IPS-20b (cell line): ENCODE measurements at regions not wholly inside any gene's neighbourhood (a gene's known extent, or its start where the extent isn't known, plus 50 kb on each side); places are given as distances from the start of the nearest gene placed in this dataset.

ENCODE experiments used
- H3K27ac ChIP-seq: one replicate; pipeline ENCODE4 v1.5.1; 2013; ENCODE audit warnings: low read length
- H3K27me3 ChIP-seq: 2 replicates; pipeline ENCODE4 v1.6.1; 2013; ENCODE audit warnings: mild to moderate bottlenecking, low read length, inconsistent platforms; ENCODE audit not compliant: insufficient read depth
- H3K36me3 ChIP-seq: 2 replicates; pipeline ENCODE4 v1.6.1; 2013; ENCODE audit warnings: low read depth, mild to moderate bottlenecking, inconsistent platforms, low read length, moderate library complexity; ENCODE audit not compliant: insufficient read depth
- H3K4me1 ChIP-seq: 2 replicates; pipeline ENCODE4 v1.6.1; 2013; ENCODE audit warnings: mild to moderate bottlenecking, control low read depth, inconsistent platforms, low read length, moderate library complexity; ENCODE audit not compliant: insufficient read depth
- H3K4me3 ChIP-seq: 2 replicates; pipeline ENCODE4 v1.5.1; 2013; ENCODE audit warnings: mild to moderate bottlenecking, low read length, inconsistent platforms
- H3K9ac ChIP-seq: 2 replicates; pipeline ENCODE4 v1.6.1; 2013; ENCODE audit warnings: low read depth, mild to moderate bottlenecking, inconsistent platforms, low read length, moderate library complexity
- H3K9me3 ChIP-seq: 2 replicates; pipeline ENCODE4 v1.6.1; 2013; ENCODE audit warnings: mild to moderate bottlenecking, low read depth, low read length, inconsistent platforms; ENCODE audit not compliant: insufficient read depth

DNA sequence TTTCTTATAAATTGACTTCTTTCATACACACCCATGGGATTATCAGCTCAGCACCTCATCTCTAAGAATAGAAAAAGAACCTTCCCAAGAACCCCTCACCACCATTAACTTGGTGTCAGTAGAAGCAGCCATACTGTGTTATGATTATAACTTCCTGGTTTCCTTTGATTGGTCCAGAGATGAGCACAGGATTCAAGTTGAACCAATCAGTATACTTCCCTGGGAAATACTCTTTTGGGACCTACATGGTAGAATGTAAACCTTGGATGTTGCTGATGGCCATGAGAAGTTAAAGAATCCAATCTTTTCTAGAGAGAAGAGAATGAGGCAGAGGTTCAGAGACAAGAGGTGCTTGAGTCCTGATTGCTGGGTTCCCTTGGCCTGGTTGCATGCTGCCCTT is 190.8 kb downstream of the BMP7 start:
- Histone ChIP-seq H3K4me1 (peaks cover 4% of the 10 kb centered on the region; the same call in 1 of the 2 replicates), H3K9ac (no peak overlapping the region), H3K36me3 (no peaks in the 10 kb centered on the region), H3K27ac (no peak overlapping the region), H3K9me3 (peaks cover 5% of the 10 kb centered on the region; the same call in 1 of the 2 replicates), H3K4me3 (no peak overlapping the region), H3K27me3 (peaks cover 24% of the 10 kb centered on the region)

DNA sequence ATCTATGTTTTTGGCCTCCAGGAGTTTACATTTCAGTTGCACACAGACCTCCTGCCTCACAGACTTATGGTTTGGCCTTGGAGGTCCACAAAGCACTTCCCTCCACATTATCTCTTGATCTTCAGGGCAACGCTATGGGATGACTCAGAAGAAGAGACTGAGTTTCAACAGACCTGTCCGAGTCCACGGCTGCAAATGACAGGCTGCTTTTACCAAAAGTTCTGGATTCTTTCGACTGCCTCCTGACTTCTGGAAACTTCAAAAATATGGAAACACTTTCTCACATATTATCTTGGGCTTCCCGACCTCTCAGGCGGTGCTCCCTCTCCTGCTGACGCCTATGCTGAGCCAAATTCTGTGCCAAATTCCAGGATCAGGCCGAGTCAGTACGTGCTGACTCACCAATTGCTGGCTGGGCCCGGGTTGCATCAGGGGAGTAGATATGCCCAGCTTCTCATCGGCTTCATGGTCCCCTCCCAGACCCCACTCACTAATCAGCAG is 190.2 kb downstream of the BMP7 start:
- no peak overlapping the region for H3K9ac ChIP-seq
- H3K27ac ChIP-seq = no peak overlapping the region
- no peak overlapping the region for H3K4me3 ChIP-seq
- H3K4me1 ChIP-seq = peaks cover 4% of the 10 kb centered on the region; the same call in 1 of the 2 replicates
- no peaks in the 10 kb centered on the region for H3K36me3 ChIP-seq
- H3K9me3 ChIP-seq = peaks cover 5% of the 10 kb centered on the region; the same call in 1 of the 2 replicates
- peaks cover 18% of the 10 kb centered on the region; the same call in 1 of the 2 replicates for H3K27me3 ChIP-seq

DNA sequence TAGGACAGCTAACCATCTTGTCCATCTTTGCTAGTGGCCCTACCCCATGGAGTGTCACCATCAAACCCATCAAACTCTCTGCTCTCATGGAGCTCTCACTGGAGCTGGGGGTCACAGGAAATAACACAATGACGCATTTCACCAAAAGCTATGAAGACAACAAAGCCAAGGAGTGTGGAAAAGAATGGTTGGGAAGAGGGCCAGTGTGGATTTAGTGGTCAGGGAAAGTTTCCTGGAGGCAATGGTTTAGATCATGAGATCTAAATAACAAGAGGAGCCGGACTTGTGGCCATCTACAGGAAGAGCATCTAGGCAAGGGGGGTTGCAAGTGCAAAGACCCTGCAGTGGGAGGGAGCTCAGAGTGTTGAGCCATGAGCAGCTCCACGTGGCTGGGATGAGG is 189.5 kb downstream of the BMP7 start:
- no peaks in the 10 kb centered on the region; the same call in 1 of the 2 replicates for H3K4me1 ChIP-seq

DNA sequence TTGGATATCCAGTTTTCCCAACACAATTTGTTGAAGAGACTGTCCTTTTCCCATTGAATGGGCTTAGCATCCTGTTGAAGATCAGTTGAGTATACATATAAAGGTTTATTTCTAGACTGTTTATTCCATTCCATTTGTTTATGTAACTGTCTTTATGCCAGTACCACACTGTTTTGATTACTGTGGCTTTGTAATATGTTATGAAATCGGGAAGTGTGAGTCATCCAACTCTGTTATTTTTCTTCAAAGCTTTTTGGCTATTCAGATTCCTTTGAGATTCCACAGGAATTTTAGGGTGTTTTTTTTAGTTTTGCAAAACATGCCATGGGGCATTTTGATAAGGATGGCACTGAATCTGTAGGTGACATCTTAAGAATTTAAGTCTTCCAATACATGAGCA is 188.3 kb downstream of the BMP7 start:
- no peak overlapping the region for H3K4me3 ChIP-seq
- peaks cover 5% of the 10 kb centered on the region; the same call in 1 of the 2 replicates for H3K9me3 ChIP-seq
- H3K27ac ChIP-seq = no peak overlapping the region
- no peaks in the 10 kb centered on the region; the same call in 1 of the 2 replicates for H3K27me3 ChIP-seq
- H3K9ac ChIP-seq = no peak overlapping the region
- H3K36me3 ChIP-seq = no peaks in the 10 kb centered on the region
- H3K4me1 ChIP-seq = no peaks in the 10 kb centered on the region

More for the DNA sequence above, 189.5 kb downstream of the BMP7 start:
- no peak overlapping the region for H3K4me3 ChIP-seq
- no peak overlapping the region for H3K27ac ChIP-seq
- peaks cover 11% of the 10 kb centered on the region; the same call in 1 of the 2 replicates for H3K27me3 ChIP-seq
- no peaks in the 10 kb centered on the region for H3K36me3 ChIP-seq
- no peak overlapping the region for H3K9ac ChIP-seq
- H3K9me3 ChIP-seq = peaks cover 5% of the 10 kb centered on the region; the same call in 1 of the 2 replicates

DNA sequence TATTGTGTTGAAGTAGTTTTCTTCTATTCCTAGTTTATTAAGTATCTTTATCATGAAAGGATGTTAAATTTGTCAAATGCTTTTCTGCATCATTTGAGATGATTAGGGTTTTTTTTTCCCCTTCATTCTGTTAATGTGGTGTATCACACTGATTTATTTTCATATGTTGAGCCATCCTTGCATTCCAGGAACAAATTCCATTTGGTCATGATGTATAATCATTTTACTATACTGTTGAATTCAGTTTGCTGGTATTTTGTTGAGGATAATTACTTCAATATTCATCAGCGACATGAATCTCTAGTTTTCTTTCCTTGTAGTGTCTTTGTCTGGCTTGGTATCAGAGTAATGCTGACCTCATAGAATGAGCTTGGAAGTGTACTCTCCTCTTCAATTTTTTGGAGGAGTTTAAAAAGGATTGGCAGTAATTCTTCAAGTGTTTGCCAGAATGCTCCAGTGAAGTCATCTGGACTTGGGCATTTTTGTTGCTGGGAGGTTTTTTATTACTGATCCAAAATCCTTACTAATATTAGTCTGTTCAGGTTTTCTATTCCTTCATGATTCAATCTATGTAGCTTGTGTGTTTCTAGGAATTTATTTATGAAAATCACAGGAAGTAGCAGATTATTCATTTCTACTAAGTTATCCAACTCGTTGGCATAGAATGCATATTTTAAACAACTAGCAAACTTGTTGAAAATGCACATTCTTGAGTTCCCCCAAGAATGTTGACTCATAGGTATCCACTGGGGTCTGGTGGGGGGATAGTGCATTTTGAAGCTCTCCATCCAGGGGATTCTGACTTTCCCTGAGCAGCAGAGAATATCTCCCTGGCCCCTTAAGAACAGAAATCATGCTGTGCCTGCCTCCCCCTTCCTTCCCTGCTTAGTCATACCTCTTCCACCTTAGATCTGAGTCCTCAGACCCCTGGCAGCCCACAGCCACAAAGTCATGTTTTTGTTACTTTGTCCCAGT is 187.1 kb downstream of the BMP7 start:
- H3K9me3 ChIP-seq = peaks cover 5% of the 10 kb centered on the region; the same call in 1 of the 2 replicates
- no peaks in the 10 kb centered on the region for H3K27me3 ChIP-seq
- H3K4me1 ChIP-seq = no peaks in the 10 kb centered on the region
- no peaks in the 10 kb centered on the region for H3K36me3 ChIP-seq
- H3K27ac ChIP-seq = no peak overlapping the region
- no peak overlapping the region for H3K9ac ChIP-seq
- H3K4me3 ChIP-seq = no peak overlapping the region

DNA sequence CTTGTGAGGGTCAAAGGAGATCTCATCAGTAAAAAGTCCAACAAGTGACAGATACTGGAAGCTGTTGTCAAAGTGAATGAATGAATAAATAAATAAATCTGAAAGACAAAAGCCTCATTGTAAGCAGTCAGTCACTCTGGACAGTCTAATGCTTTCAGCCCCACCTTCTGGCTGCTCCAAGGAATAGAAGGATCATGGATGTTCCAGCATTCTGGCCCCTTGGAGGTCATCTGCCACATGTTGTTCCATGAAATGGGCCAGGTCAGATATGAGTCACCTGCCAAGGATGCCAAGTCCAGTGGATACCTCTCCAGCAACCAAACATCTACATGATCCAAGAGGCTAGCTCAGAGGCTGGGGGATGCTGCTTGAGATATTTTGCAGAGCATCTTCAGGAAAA is 185.6 kb downstream of the BMP7 start:
- H3K27me3 ChIP-seq = no peaks in the 10 kb centered on the region
- no peak overlapping the region for H3K27ac ChIP-seq
- H3K4me1 ChIP-seq = no peaks in the 10 kb centered on the region
- no peak overlapping the region for H3K4me3 ChIP-seq
- H3K36me3 ChIP-seq = no peaks in the 10 kb centered on the region
- peaks cover 5% of the 10 kb centered on the region; the same call in 1 of the 2 replicates for H3K9me3 ChIP-seq
- H3K9ac ChIP-seq = no peak overlapping the region

DNA sequence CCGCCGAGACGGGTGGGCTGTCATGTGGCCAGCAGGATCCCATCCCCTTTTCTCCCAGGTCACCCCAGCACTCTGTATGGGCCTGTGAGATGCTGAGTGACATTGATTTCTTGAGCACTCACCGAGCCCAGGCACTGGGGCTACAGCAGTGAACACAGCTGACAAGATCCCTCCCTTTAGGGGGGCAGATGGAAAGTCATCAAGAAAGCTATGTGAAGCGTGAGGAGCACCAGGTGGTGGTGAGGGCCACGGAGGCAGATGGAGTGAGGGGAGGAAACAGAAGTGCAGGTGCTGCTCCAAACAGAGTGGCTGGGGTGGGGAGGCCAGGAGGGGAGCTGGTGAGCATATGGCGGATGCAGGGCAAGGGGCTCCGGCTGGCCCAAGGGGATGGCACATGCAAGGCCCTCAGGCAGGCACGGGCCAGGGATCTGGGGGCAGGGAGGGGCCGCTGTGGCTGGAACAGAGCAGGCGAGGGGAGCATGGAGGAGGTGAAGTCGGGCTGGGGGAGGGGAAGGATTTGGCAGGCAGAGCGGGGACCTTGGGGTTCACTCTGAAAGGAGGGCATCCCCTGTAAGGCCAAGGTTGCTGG is 184.0 kb downstream of the BMP7 start:
- Histone ChIP-seq H3K9me3 (peaks cover 5% of the 10 kb centered on the region; the same call in 1 of the 2 replicates), H3K27me3 (no peaks in the 10 kb centered on the region), H3K4me1 (no peaks in the 10 kb centered on the region), H3K9ac (no peak overlapping the region), H3K4me3 (no peak overlapping the region), H3K27ac (no peak overlapping the region), H3K36me3 (no peaks in the 10 kb centered on the region)

DNA sequence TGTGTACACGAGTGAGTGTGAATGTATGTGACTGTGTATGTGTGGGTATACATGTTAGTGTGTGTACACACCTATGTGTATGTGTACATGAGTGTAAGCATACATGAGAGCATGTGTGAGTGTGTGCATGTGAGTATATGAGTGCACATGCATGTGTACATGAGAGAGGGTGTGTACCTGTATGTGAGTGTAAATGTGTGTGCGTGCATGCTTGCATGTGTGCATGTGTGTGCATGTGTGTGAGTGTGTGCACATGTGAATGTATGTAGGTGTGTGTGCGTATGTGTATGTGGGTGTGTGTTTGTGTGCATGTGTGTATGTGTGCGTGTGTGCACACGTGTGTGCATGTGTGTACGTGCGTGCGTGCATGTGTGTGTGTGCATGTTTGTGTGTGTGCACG is 183.4 kb downstream of the BMP7 start:
- H3K27me3 ChIP-seq = no peaks in the 10 kb centered on the region
- H3K36me3 ChIP-seq = no peaks in the 10 kb centered on the region
- no peaks in the 10 kb centered on the region for H3K4me1 ChIP-seq
- H3K27ac ChIP-seq = no peak overlapping the region
- no peak overlapping the region for H3K9ac ChIP-seq
- peaks cover 5% of the 10 kb centered on the region; the same call in 1 of the 2 replicates for H3K9me3 ChIP-seq
- H3K4me3 ChIP-seq = no peak overlapping the region

DNA sequence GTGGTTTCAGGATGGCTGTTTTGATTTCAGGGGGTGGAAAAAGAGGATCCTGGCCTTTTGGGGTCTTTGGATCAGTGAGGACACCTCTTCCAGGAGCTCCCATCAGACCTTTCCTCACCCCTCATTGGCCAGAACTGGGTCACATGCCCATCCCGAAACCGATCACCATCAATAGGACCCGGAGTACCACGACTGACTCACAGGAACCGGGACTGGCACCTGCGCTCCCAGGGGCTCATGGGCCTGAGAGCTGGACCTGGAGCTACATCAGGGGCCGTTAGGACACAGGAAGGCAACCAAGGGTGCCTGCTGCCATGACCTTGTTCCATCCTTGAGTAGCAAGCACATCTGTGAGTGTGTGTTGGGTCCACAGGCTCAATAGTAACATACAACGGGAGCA is 180.4 kb downstream of the BMP7 start:
- no peak overlapping the region for H3K9ac ChIP-seq
- H3K27ac ChIP-seq = no peak overlapping the region
- H3K27me3 ChIP-seq = peaks cover 9% of the 10 kb centered on the region
- H3K4me1 ChIP-seq = no peaks in the 10 kb centered on the region
- H3K36me3 ChIP-seq = no peaks in the 10 kb centered on the region
- no peaks in the 10 kb centered on the region for H3K9me3 ChIP-seq
- H3K4me3 ChIP-seq = no peak overlapping the region

DNA sequence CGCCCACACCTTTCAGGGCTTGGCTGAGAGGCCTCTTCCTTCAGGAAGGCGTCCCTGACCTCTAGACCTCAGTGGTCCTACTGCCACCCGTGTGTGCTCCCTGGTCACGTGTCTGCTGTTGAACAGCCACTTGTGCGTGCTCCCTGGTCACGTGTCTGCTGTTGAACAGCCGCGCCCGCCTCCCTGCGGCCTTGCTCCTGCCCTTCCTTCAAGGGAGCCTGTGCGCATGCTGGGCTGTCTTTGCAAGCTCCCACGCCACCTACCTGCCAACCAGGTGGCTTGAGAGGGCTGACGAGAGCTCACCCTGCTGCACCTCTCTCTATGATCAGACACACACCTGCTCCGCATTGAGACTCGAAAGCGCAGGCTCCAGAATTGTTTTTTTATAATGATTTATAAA is 179.3 kb downstream of the BMP7 start:
- Histone ChIP-seq H3K9ac (no peak overlapping the region), H3K27me3 (peaks cover 18% of the 10 kb centered on the region), H3K27ac (no peak overlapping the region), H3K36me3 (no peaks in the 10 kb centered on the region), H3K4me1 (no peaks in the 10 kb centered on the region), H3K4me3 (no peak overlapping the region), H3K9me3 (no peaks in the 10 kb centered on the region)

DNA sequence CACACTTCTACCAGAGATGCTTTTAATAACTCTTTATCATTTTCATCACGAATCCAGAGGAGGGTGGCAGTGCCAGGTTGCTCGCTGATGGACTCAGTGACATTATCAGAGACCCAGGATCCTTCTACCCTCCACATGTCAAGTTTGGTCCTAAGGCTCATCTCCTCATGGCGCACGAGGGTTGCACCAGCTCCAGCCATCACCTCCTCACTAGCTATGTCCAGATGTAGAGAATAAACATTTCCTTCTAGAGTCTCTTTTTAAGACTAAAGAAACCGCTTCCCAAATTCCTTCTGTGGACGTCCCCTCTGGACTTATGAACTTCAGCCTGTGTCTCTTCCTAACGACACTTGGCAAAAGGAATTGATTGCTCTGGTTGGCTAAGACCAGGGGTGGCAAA is 178.7 kb downstream of the BMP7 start:
- H3K9me3 ChIP-seq = no peaks in the 10 kb centered on the region
- H3K4me3 ChIP-seq = no peak overlapping the region
- H3K9ac ChIP-seq = no peak overlapping the region
- H3K27me3 ChIP-seq = peaks cover 24% of the 10 kb centered on the region
- no peaks in the 10 kb centered on the region for H3K4me1 ChIP-seq
- H3K27ac ChIP-seq = no peak overlapping the region
- no peaks in the 10 kb centered on the region for H3K36me3 ChIP-seq
